ENCODE measurements at regions not wholly inside any gene's neighbourhood (a gene's known extent, or its start where the extent isn't known, plus 50 kb on each side); places are given as distances from the start of the nearest gene placed in this dataset.

- Histone ChIP-seq H3K36me3 (ENCODE audit: insufficient read depth) (no peaks in the 10 kb centered on the region), H3K4me3 (no peak overlapping the region), H3K79me2 (replicated peaks; ENCODE audit: insufficient read depth) (no peaks in the 10 kb centered on the region), H3K27me3 (ENCODE audit: insufficient read depth) (no peaks in the 10 kb centered on the region), H3K4me1 (ENCODE audit: insufficient read depth) (no peaks in the 10 kb centered on the region), H3F3A (replicated peaks; ENCODE audit: low read depth) (no peaks in the 10 kb centered on the region), H3K27ac (ENCODE audit: low read depth) (no peak overlapping the region), H3K9me2 (ENCODE audit: insufficient read depth) (no peaks in the 10 kb centered on the region), H4K20me1 (replicated peaks; ENCODE audit: insufficient read depth) (no peaks in the 10 kb centered on the region), H3K4me2 (no peak overlapping the region), H2AFZ (no peak overlapping the region)
- ATAC-seq (no peak), DNase-seq (ENCODE audit: low spot score) (no peak)
- Mint-ChIP-seq H3K27ac (no peak overlapping the region), H3K9me3 (peaks cover 2% of the 10 kb centered on the region; the same call in 1 of the 3 replicates), H3K27me3 (ENCODE audit: insufficient read depth, low read depth, poor library complexity) (no peaks in the 10 kb centered on the region), H3K4me1 (peaks cover 3% of the 10 kb centered on the region; the same call in 2 of the 3 replicates), H3K4me3 (no peak overlapping the region), H3K36me3 (ENCODE audit: low read depth) (no peaks in the 10 kb centered on the region; the same call in 2 of the 3 replicates)
- TF ChIP-seq ZNF331 (CRISPR knock-in tag; IDR thresholded peaks at IDR 0.05; ENCODE audit: low read depth) (no peak), EZH2phosphoT487 (IDR thresholded peaks at IDR 0.05; ENCODE audit: unreplicated experiment) (no peak), STAT1 (IDR thresholded peaks at IDR 0.05; ENCODE audit: unreplicated experiment) (no peak), JUNB (IDR thresholded peaks at IDR 0.05; ENCODE audit: unreplicated experiment) (no peak), ETS1 (IDR thresholded peaks at IDR 0.05) (no peak), EZH2 (IDR thresholded peaks at IDR 0.05; ENCODE audit: low read depth, unreplicated experiment) (no peak), REST (IDR thresholded peaks at IDR 0.05; ENCODE audit: unreplicated experiment) (no peak), NANOG (IDR thresholded peaks at IDR 0.05; ENCODE audit: borderline replicate concordance) (no peak), ZNF114 (CRISPR knock-in tag; IDR thresholded peaks at IDR 0.05) (no peak), ZNF462 (CRISPR knock-in tag; IDR thresholded peaks at IDR 0.05) (no peak), CREB1 (CRISPR knock-in tag; IDR thresholded peaks at IDR 0.05; ENCODE audit: low read depth) (no peak), POLR2AphosphoS5 (IDR thresholded peaks at IDR 0.05; ENCODE audit: low read depth) (no peak), CTCF (conservative IDR thresholded peaks at IDR 0.05; ENCODE audit: low read depth in 2 of 2) (no peak)
These were observed 225.1 kb upstream of the PRKX start for GRCh38 chrX:3938587-3938986.
